ENCODE measurements at regions not wholly inside any gene's neighbourhood (a gene's known extent, or its start where the extent isn't known, plus 50 kb on each side); places are given as distances from the start of the nearest gene placed in this dataset.

- TF ChIP-seq CTCF (IDR thresholded peaks at IDR 0.05), result no peak
- no peak for TF ChIP-seq POLR2A (IDR thresholded peaks at IDR 0.05)
- TF ChIP-seq POLR2AphosphoS5 (IDR thresholded peaks at IDR 0.05), result no peak
These were observed 132.4 kb upstream of the RGS17 start for GRCh38 chr6:153263489-153263888.
